ENCODE measurements at regions not wholly inside any gene's neighbourhood (a gene's known extent, or its start where the extent isn't known, plus 50 kb on each side); places are given as distances from the start of the nearest gene placed in this dataset.

- Histone ChIP-seq H3K4me3 (ENCODE audit: low read depth, low read length) (no peak overlapping the region), H3K27ac (ENCODE audit: low read depth) (no peak overlapping the region), H3K4me1 (ENCODE audit: insufficient read depth) (no peaks in the 10 kb centered on the region), H3K36me3 (ENCODE audit: insufficient read depth) (no peaks in the 10 kb centered on the region)
- no peak for DNase-seq (ENCODE audit: extremely low spot score)
- WGBS, result 60% methylated on average over 3 of the region's 3 CpGs
These were observed 285.8 kb upstream of the ZNF608 start for GRCh38 chr5:125032286-125032685.

- H3K4me1 ChIP-seq (ENCODE audit: insufficient read depth), result no peaks in the 10 kb centered on the region
- no peak overlapping the region for H3K4me3 ChIP-seq (ENCODE audit: low read depth, low read length)
- no peak overlapping the region for H3K27ac ChIP-seq (ENCODE audit: low read depth)
- no peak for DNase-seq (ENCODE audit: extremely low spot score)
- WGBS, result 94% methylated on average over 2 of the region's 2 CpGs
- no peaks in the 10 kb centered on the region for H3K36me3 ChIP-seq (ENCODE audit: insufficient read depth)
These were observed 287.2 kb upstream of the ZNF608 start for GRCh38 chr5:125033602-125034001.

- no peak overlapping the region for H3K27ac ChIP-seq (ENCODE audit: low read depth)
- no peaks in the 10 kb centered on the region for H3K36me3 ChIP-seq (ENCODE audit: insufficient read depth)
- DNase-seq (ENCODE audit: extremely low spot score), result no peak
- H3K4me3 ChIP-seq (ENCODE audit: low read depth, low read length), result no peak overlapping the region
- H3K4me1 ChIP-seq (ENCODE audit: insufficient read depth), result no peaks in the 10 kb centered on the region
- WGBS, result 98% methylated on average over 5 of the region's 5 CpGs
These were observed 287.9 kb upstream of the ZNF608 start for GRCh38 chr5:125034331-125034730.

GRCh38 chr5:125036494-125036893 is 290.1 kb upstream of the ZNF608 start:
- no peaks in the 10 kb centered on the region for H3K4me1 ChIP-seq (ENCODE audit: insufficient read depth)
- H3K4me3 ChIP-seq (ENCODE audit: low read depth, low read length), result no peak overlapping the region
- no peak for DNase-seq (ENCODE audit: extremely low spot score)
- 96% methylated on average over 8 of the region's 8 CpGs for WGBS
- no peaks in the 10 kb centered on the region for H3K36me3 ChIP-seq (ENCODE audit: insufficient read depth)
- H3K27ac ChIP-seq (ENCODE audit: low read depth), result no peak overlapping the region

GRCh38 chr5:125037020-125037419 is 290.6 kb upstream of the ZNF608 start:
- Histone ChIP-seq H3K4me1 (ENCODE audit: insufficient read depth) (no peaks in the 10 kb centered on the region), H3K36me3 (ENCODE audit: insufficient read depth) (no peaks in the 10 kb centered on the region), H3K27ac (ENCODE audit: low read depth) (no peak overlapping the region), H3K4me3 (ENCODE audit: low read depth, low read length) (no peak overlapping the region)
- DNase-seq (ENCODE audit: extremely low spot score), result no peak
- WGBS, result 98% methylated on average over 1 of the region's 1 CpG

- Histone ChIP-seq H3K27ac (ENCODE audit: low read depth) (no peak overlapping the region), H3K4me1 (ENCODE audit: insufficient read depth) (no peaks in the 10 kb centered on the region), H3K4me3 (ENCODE audit: low read depth, low read length) (no peak overlapping the region), H3K36me3 (ENCODE audit: insufficient read depth) (no peaks in the 10 kb centered on the region)
- 95% methylated on average over 7 of the region's 7 CpGs for whole genome bisulfite sequencing
- DNase-seq (ENCODE audit: extremely low spot score), result no peak
These were observed 291.1 kb upstream of the ZNF608 start for GRCh38 chr5:125037530-125037929.

- no peak for DNase-seq (ENCODE audit: extremely low spot score)
- Histone ChIP-seq H3K36me3 (ENCODE audit: insufficient read depth) (no peaks in the 10 kb centered on the region), H3K27ac (ENCODE audit: low read depth) (no peak overlapping the region), H3K4me3 (ENCODE audit: low read depth, low read length) (no peak overlapping the region), H3K4me1 (ENCODE audit: insufficient read depth) (no peaks in the 10 kb centered on the region)
- WGBS, result 90% methylated on average over 5 of the region's 5 CpGs
These were observed 292.0 kb upstream of the ZNF608 start for GRCh38 chr5:125038477-125038876.

- no peak overlapping the region for H3K27ac ChIP-seq (ENCODE audit: low read depth)
- no peaks in the 10 kb centered on the region for H3K4me1 ChIP-seq (ENCODE audit: insufficient read depth)
- no peak overlapping the region for H3K4me3 ChIP-seq (ENCODE audit: low read depth, low read length)
- H3K36me3 ChIP-seq (ENCODE audit: insufficient read depth), result no peaks in the 10 kb centered on the region
- 53% methylated on average over 2 of the region's 2 CpGs for WGBS
- no peak for DNase-seq (ENCODE audit: extremely low spot score)
These were observed 295.4 kb upstream of the ZNF608 start for GRCh38 chr5:125041798-125042197.

- no peaks in the 10 kb centered on the region for H3K4me1 ChIP-seq (ENCODE audit: insufficient read depth)
- no peaks in the 10 kb centered on the region for H3K36me3 ChIP-seq (ENCODE audit: insufficient read depth)
- no peak for DNase-seq (ENCODE audit: extremely low spot score)
- 49% methylated on average over 1 of the region's 1 CpG for WGBS
- no peak overlapping the region for H3K4me3 ChIP-seq (ENCODE audit: low read depth, low read length)
- H3K27ac ChIP-seq (ENCODE audit: low read depth), result no peak overlapping the region
These were observed 295.9 kb upstream of the ZNF608 start for GRCh38 chr5:125042261-125042890.

- H3K27ac ChIP-seq (ENCODE audit: low read depth), result no peak overlapping the region
- no peak overlapping the region for H3K4me3 ChIP-seq (ENCODE audit: low read depth, low read length)
- no peaks in the 10 kb centered on the region for H3K36me3 ChIP-seq (ENCODE audit: insufficient read depth)
- no peak for DNase-seq (ENCODE audit: extremely low spot score)
- H3K4me1 ChIP-seq (ENCODE audit: insufficient read depth), result no peaks in the 10 kb centered on the region
- WGBS, result 46% methylated on average over 8 of the region's 8 CpGs
These were observed 297.4 kb upstream of the ZNF608 start for GRCh38 chr5:125043781-125044391.

GRCh38 chr5:125044491-125045282 is 298.2 kb upstream of the ZNF608 start:
- Histone ChIP-seq H3K36me3 (ENCODE audit: insufficient read depth) (no peaks in the 10 kb centered on the region), H3K4me3 (ENCODE audit: low read depth, low read length) (no peak overlapping the region), H3K4me1 (ENCODE audit: insufficient read depth) (no peaks in the 10 kb centered on the region), H3K27ac (ENCODE audit: low read depth) (no peak overlapping the region)
- 93% methylated on average over 8 of the region's 8 CpGs for whole genome bisulfite sequencing
- DNase-seq (ENCODE audit: extremely low spot score), result no peak

GRCh38 chr5:125045646-125046045 is 299.2 kb upstream of the ZNF608 start:
- no peak for DNase-seq (ENCODE audit: extremely low spot score)
- 89% methylated on average over 3 of the region's 3 CpGs for WGBS
- Histone ChIP-seq H3K4me1 (ENCODE audit: insufficient read depth) (no peaks in the 10 kb centered on the region), H3K4me3 (ENCODE audit: low read depth, low read length) (no peak overlapping the region), H3K36me3 (ENCODE audit: insufficient read depth) (no peaks in the 10 kb centered on the region), H3K27ac (ENCODE audit: low read depth) (no peak overlapping the region)

GRCh38 chr5:125046838-125047237 is 300.4 kb upstream of the ZNF608 start:
- Histone ChIP-seq H3K4me3 (ENCODE audit: low read depth, low read length) (no peak overlapping the region), H3K36me3 (ENCODE audit: insufficient read depth) (peaks cover 2% of the 10 kb centered on the region), H3K4me1 (ENCODE audit: insufficient read depth) (no peaks in the 10 kb centered on the region), H3K27ac (ENCODE audit: low read depth) (no peak overlapping the region)
- DNase-seq (ENCODE audit: extremely low spot score), result no peak
- 100% methylated on average over 1 of the region's 1 CpG for WGBS

GRCh38 chr5:125047871-125048270 is 301.4 kb upstream of the ZNF608 start:
- no peak overlapping the region for H3K4me3 ChIP-seq (ENCODE audit: low read depth, low read length)
- H3K36me3 ChIP-seq (ENCODE audit: insufficient read depth), result peaks cover 2% of the 10 kb centered on the region
- no peaks in the 10 kb centered on the region for H3K4me1 ChIP-seq (ENCODE audit: insufficient read depth)
- WGBS, result 96% methylated on average over 3 of the region's 3 CpGs
- no peak for DNase-seq (ENCODE audit: extremely low spot score)
- H3K27ac ChIP-seq (ENCODE audit: low read depth), result no peak overlapping the region

All from urinary bladder (tissue), 3 donors.